ENCODE measurements at regions not wholly inside any gene's neighbourhood (a gene's known extent, or its start where the extent isn't known, plus 50 kb on each side); places are given as distances from the start of the nearest gene placed in this dataset.

GRCh38 chr7:84281518-84281917 lies 86.9 kb upstream of the SEMA3A start:
- Histone ChIP-seq H3K27me3 (no peaks in the 10 kb centered on the region), H3K27ac (no peak overlapping the region), H3K9me3 (peaks cover 0 to 9% (median 0%) of the 10 kb centered on the region in 12 donors), H3K4me3 (no peak overlapping the region), H3K4me1 (no peaks in the 10 kb centered on the region), H3K36me3 (no peaks in the 10 kb centered on the region)
- intact Hi-C loops (cut with DNase I) = no loop called here
- DNase-seq (no peak), ATAC-seq (no peak)
- TF ChIP-seq CTCF (IDR thresholded peaks at IDR 0.05) (no peak), POLR2A (IDR thresholded peaks at IDR 0.05) (no peak)

DNA sequence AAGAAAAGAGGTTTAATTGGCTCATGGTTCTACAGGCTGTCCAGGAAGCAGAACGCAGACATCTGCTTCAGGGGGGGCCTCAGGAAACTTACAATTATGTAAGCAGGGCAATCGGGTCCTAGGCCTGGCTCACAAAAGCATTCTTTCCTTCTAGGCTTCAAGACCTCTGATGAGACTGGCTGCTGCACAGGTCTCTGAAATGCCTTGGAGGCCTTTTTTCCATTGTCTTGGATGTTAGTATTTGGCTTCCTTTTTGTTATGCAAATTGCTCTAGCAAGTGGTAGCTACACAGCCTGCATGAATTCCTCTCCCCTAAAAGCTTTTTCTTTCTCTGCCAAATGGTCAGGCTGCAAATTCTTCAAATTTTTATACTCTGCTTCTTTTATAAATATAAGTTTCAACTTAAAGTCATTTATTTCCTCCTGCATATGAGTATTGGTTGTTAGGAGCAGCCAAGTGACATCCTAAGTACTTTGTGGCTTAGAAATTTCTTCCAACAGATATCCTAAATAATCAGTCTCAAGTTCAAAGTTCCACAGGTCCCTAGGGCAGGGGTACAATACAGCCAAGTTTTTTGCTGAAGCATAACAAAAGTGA lies 83.1 kb upstream of the SEMA3A start:
- Histone ChIP-seq H3K4me3 (no peak overlapping the region), H3K36me3 (no peaks in the 10 kb centered on the region), H3K27ac (no peak overlapping the region), H3K9me3 (peaks cover 0 to 9% (median 0%) of the 10 kb centered on the region in 12 donors), H3K27me3 (no peaks in the 10 kb centered on the region), H3K4me1 (no peaks in the 10 kb centered on the region)
- intact Hi-C loops (cut with DNase I) = no loop called here
- ATAC-seq = no peak
- no peak for TF ChIP-seq CTCF (IDR thresholded peaks at IDR 0.05)
- no peak for TF ChIP-seq POLR2A (IDR thresholded peaks at IDR 0.05)
- DNase-seq = no peak
- WGBS, 4 donors = 37 to 70% (median 59%) methylated on average over 2 of the region's 2 CpGs

GRCh38 chr7:84274029-84274638 lies 79.5 kb upstream of the SEMA3A start:
- ATAC-seq (no peak), DNase-seq (no peak)
- intact Hi-C loops (cut with DNase I) = no loop called here
- Histone ChIP-seq H3K9me3 (peaks cover 0 to 9% (median 0%) of the 10 kb centered on the region in 12 donors), H3K27ac (no peak overlapping the region), H3K4me3 (no peak overlapping the region), H3K27me3 (no peaks in the 10 kb centered on the region), H3K4me1 (no peaks in the 10 kb centered on the region), H3K36me3 (no peaks in the 10 kb centered on the region)
- TF ChIP-seq POLR2A (IDR thresholded peaks at IDR 0.05) = no peak
- TF ChIP-seq CTCF (IDR thresholded peaks at IDR 0.05) = no peak
- 53 to 56% (median 54%) methylated on average over 3 of the region's 3 CpGs for WGBS, 4 donors

DNA sequence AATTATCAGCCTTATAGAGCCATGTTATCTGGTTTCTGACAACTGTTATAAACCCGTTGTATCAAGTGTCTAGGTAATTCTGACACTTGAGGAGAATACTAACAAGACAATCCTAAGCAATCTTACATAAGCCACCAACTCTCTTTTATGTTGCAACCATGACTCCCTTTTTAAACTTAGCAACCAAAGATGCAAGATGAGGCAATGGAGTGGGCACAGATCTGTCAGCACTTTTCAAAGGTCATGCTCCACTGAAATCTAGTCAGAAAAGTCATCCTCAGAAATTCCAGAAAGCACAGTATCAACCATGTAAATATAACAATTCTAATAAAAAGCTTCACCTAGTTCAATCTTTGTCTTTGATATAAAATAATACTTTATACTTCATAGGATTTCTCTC lies 77.0 kb upstream of the SEMA3A start:
- Histone ChIP-seq H3K4me3 (no peak overlapping the region), H3K9me3 (no peaks in the 10 kb centered on the region), H3K27ac (no peak overlapping the region), H3K27me3 (no peaks in the 10 kb centered on the region), H3K36me3 (no peaks in the 10 kb centered on the region), H3K4me1 (no peaks in the 10 kb centered on the region)
- intact Hi-C loops (cut with DNase I) = no loop called here
- no peak for ATAC-seq
- DNase-seq = no peak
- TF ChIP-seq CTCF (IDR thresholded peaks at IDR 0.05) (no peak), POLR2A (IDR thresholded peaks at IDR 0.05) (no peak)
- 59 to 66% (median 64%) methylated on average over 1 of the region's 1 CpG for WGBS, 4 donors
